HG03280 (cell line): ENCODE measurements at regions not wholly inside any gene's neighbourhood (a gene's known extent, or its start where the extent isn't known, plus 50 kb on each side); places are given as distances from the start of the nearest gene placed in this dataset.

Source experiments
- ATAC-seq: cut with Tn5 transposase; IDR thresholded peaks from one replicate; pipeline ENCODE4 v1.9.1; 2021; ENCODE audit warnings: mild to moderate bottlenecking, moderate library complexity; ENCODE audit not compliant: unreplicated experiment

DNA sequence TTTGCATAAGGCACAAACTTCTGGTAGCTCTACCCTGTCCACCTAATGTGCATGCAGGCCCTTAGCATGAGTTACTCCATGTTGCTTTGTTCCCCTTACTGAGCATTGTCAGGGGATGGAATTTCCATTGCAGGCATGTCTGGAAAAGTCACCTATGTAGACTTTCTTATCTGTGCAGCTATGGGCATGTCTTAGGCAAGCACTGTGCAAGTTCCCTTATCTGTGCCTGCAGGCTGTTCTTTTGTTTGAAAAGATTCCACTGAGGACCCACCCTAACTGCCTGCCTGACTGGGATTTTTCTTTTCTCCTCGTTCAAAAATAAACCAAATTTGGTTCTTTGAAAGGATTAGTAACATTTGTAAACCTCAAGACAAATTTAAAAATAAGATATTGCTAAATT, 587.0 kb downstream of the CDH18 start:
- ATAC-seq, result no peak

DNA sequence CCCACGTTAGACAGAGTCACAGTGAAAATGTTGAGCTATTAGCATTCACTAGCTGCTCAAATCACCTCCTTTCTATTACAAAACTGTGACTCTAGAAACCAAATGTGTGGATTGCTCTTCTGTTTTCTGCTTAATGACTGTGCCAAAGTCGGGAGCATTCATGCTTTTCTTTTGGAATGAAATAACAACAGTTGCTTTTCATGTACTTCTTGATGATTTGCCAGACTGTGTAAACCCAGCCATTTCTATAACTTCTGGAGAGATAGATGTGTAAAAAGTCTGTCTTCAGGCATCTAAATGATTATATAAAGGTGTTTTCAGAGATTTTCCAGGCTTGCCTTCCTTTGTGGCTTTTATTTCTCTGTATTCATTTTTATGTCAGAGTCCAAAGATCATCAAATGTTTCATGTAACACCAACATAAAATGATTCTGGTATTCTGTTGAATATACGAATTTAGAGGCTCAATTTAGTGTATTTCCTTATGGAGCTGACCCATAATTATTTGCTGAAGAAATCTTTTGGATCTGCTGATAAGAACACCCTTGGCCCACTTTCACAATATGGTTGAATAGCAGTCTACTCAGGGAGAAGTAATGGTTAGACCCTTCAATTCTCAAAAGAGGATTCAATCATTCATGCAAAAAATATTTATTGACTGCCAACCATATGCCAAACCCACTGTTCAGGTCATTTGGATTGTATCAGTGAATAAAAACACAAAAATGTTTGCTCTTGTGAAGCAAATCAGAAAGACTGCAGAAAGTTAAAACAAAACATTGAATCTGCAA, 581.2 kb downstream of the CDH18 start:
- ATAC-seq, result no peak

DNA sequence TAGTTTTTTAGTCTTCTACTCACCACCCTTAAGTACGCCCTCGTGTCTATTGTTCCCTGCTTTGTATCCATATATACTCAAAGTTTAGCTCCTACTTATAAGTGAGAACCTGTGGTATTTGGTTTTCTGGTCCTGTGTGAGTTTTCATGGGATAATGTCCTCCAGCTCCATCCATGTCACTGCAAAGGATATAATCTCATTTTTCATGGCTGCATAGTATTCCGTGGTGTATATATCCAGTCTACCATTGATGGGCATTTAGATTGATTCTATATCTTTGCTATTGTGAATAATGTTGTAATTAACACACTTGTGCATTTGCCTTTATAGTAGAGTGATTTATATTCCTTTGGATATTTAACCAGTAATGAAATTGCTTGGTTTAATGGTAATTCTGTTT, 579.9 kb downstream of the CDH18 start:
- ATAC-seq, result no peak

DNA sequence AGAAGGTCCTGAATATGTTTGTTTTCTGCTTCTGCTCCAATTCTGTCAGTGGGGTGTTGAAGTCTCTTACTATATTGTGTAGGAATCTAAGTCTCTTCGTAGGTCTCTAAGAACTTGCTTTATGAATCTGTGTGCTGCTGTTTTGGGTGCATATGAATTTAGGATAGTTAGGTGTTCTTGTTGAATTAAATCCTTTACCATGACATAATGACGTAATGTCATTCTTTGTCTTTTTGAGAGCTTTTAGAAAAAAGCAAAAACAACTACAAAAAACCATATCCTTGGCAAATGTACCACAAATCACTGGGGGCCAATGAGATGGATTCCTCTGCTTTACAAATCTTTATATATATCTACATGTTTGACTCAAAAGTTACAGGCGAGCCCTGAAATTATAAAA, 576.1 kb downstream of the CDH18 start:
- no peak for ATAC-seq
